ENCODE measurements at regions not wholly inside any gene's neighbourhood (a gene's known extent, or its start where the extent isn't known, plus 50 kb on each side); places are given as distances from the start of the nearest gene placed in this dataset.
"Not testable (repeated sequence)": the region's sequence is repeated elsewhere in the genome, so short reads cannot be mapped to it uniquely, and the experiment has no call there.

- TF ChIP-seq ZC3H10 (CRISPR knock-in tag; IDR thresholded peaks at IDR 0.05); CREB5 (CRISPR knock-in tag; IDR thresholded peaks at IDR 0.05; ENCODE audit: low read depth); POU6F1 (CRISPR knock-in tag; IDR thresholded peaks at IDR 0.05; ENCODE audit: borderline replicate concordance, low read depth); PATZ1 (CRISPR knock-in tag; IDR thresholded peaks at IDR 0.05; ENCODE audit: borderline replicate concordance); CSDC2 (CRISPR knock-in tag; IDR thresholded peaks at IDR 0.05); ZFP30 (CRISPR knock-in tag; IDR thresholded peaks at IDR 0.05): not testable (repeated sequence)
- TF ChIP-seq, protein P1, sequence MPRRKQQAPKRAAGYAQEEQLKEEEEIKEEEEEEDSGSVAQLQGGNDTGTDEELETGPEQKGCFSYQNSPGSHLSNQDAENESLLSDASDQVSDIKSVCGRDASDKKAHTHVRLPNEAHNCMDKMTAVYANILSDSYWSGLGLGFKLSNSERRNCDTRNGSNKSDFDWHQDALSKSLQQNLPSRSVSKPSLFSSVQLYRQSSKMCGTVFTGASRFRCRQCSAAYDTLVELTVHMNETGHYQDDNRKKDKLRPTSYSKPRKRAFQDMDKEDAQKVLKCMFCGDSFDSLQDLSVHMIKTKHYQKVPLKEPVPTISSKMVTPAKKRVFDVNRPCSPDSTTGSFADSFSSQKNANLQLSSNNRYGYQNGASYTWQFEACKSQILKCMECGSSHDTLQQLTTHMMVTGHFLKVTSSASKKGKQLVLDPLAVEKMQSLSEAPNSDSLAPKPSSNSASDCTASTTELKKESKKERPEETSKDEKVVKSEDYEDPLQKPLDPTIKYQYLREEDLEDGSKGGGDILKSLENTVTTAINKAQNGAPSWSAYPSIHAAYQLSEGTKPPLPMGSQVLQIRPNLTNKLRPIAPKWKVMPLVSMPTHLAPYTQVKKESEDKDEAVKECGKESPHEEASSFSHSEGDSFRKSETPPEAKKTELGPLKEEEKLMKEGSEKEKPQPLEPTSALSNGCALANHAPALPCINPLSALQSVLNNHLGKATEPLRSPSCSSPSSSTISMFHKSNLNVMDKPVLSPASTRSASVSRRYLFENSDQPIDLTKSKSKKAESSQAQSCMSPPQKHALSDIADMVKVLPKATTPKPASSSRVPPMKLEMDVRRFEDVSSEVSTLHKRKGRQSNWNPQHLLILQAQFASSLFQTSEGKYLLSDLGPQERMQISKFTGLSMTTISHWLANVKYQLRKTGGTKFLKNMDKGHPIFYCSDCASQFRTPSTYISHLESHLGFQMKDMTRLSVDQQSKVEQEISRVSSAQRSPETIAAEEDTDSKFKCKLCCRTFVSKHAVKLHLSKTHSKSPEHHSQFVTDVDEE (CRISPR knock-in tag; IDR thresholded peaks at IDR 0.05): not testable (repeated sequence)
Measured at GRCh38 chr3:198146070-198146469, 186.1 kb downstream of the LMLN start.
